ENCODE measurements at regions not wholly inside any gene's neighbourhood (a gene's known extent, or its start where the extent isn't known, plus 50 kb on each side); places are given as distances from the start of the nearest gene placed in this dataset.

GRCh38 chr14:61877035-61877390 is 114.8 kb downstream of the SNAPC1 start:
- H3K27me3 Mint-ChIP-seq (ENCODE audit: low read depth in 2 of 2), result peaks cover 64 to 84% of the 10 kb centered on the region in 2 donors
- no peaks in the 10 kb centered on the region for H3K4me1 Mint-ChIP-seq
- intact Hi-C loops (cut with micrococcal nuclease), result no loop called here
- H3K27ac Mint-ChIP-seq, result no peak overlapping the region
- no peaks in the 10 kb centered on the region for H3K36me3 Mint-ChIP-seq
- no peak for ATAC-seq
- no peak for DNase-seq
- 92% methylated on average over 6 of the region's 6 CpGs for WGBS (ENCODE audit: insufficient coverage)
- Histone ChIP-seq H3K4me1 (ENCODE audit: control insufficient read depth, insufficient read depth, low read length) (no peaks in the 10 kb centered on the region), H3K36me3 (ENCODE audit: control insufficient read depth, insufficient read depth, low read length) (no peaks in the 10 kb centered on the region), H3K27ac (ENCODE audit: low read length) (no peak overlapping the region), H3K4me3 (ENCODE audit: low read length) (no peak overlapping the region), H3K27me3 (ENCODE audit: control insufficient read depth, insufficient read depth, low read length) (peaks cover 8% of the 10 kb centered on the region), H3K9me3 (ENCODE audit: control insufficient read depth, insufficient read depth, low read length) (no peaks in the 10 kb centered on the region)
- H3K4me3 Mint-ChIP-seq, result no peak overlapping the region
- no peak for TF ChIP-seq CTCF (IDR thresholded peaks at IDR 0.05)
- H3K9me3 Mint-ChIP-seq, result no peaks in the 10 kb centered on the region

GRCh38 chr14:61877768-61878167 is 115.5 kb downstream of the SNAPC1 start:
- intact Hi-C loops (cut with micrococcal nuclease), result no loop called here
- ATAC-seq (no peak), DNase-seq (no peak)
- Histone ChIP-seq H3K36me3 (ENCODE audit: control insufficient read depth, insufficient read depth, low read length) (no peaks in the 10 kb centered on the region), H3K9me3 (ENCODE audit: control insufficient read depth, insufficient read depth, low read length) (no peaks in the 10 kb centered on the region), H3K4me3 (ENCODE audit: low read length) (no peak overlapping the region), H3K27me3 (ENCODE audit: control insufficient read depth, insufficient read depth, low read length) (peaks cover 8% of the 10 kb centered on the region), H3K4me1 (ENCODE audit: control insufficient read depth, insufficient read depth, low read length) (no peaks in the 10 kb centered on the region), H3K27ac (ENCODE audit: low read length) (no peak overlapping the region)
- no peak overlapping the region for H3K4me3 Mint-ChIP-seq
- H3K9me3 Mint-ChIP-seq, result no peaks in the 10 kb centered on the region
- TF ChIP-seq CTCF (IDR thresholded peaks at IDR 0.05), result no peak
- no peaks in the 10 kb centered on the region for H3K36me3 Mint-ChIP-seq
- no peaks in the 10 kb centered on the region for H3K4me1 Mint-ChIP-seq
- 84% methylated on average over 4 of the region's 5 CpGs for WGBS (ENCODE audit: insufficient coverage)
- peaks cover 62 to 80% of the 10 kb centered on the region in 2 donors for H3K27me3 Mint-ChIP-seq (ENCODE audit: low read depth in 2 of 2)
- H3K27ac Mint-ChIP-seq, result no peak overlapping the region

- Mint-ChIP-seq H3K36me3 (no peaks in the 10 kb centered on the region), H3K27me3 (ENCODE audit: low read depth in 2 of 2) (peaks cover 60 to 77% of the 10 kb centered on the region in 2 donors), H3K4me1 (no peaks in the 10 kb centered on the region), H3K4me3 (no peak overlapping the region), H3K27ac (no peak overlapping the region), H3K9me3 (no peaks in the 10 kb centered on the region)
- no peak overlapping the region for H3K4me3 ChIP-seq (ENCODE audit: low read length)
- TF ChIP-seq CTCF (IDR thresholded peaks at IDR 0.05), result no peak
- 64% methylated on average over 1 of the region's 1 CpG for WGBS (ENCODE audit: insufficient coverage)
- intact Hi-C loops (cut with micrococcal nuclease), result no loop called here
- ATAC-seq (no peak), DNase-seq (no peak)
- peaks cover 8% of the 10 kb centered on the region for H3K27me3 ChIP-seq (ENCODE audit: control insufficient read depth, insufficient read depth, low read length)
- H3K9me3 ChIP-seq (ENCODE audit: control insufficient read depth, insufficient read depth, low read length), result no peaks in the 10 kb centered on the region
- H3K27ac ChIP-seq (ENCODE audit: low read length), result no peak overlapping the region
- H3K36me3 ChIP-seq (ENCODE audit: control insufficient read depth, insufficient read depth, low read length), result no peaks in the 10 kb centered on the region
- H3K4me1 ChIP-seq (ENCODE audit: control insufficient read depth, insufficient read depth, low read length), result no peaks in the 10 kb centered on the region
Observed at GRCh38 chr14:61878931-61879330, 116.7 kb downstream of the SNAPC1 start.

GRCh38 chr14:61881046-61881445 is 118.8 kb downstream of the SNAPC1 start:
- 93% methylated on average over 1 of the region's 1 CpG for WGBS (ENCODE audit: insufficient coverage)
- Histone ChIP-seq H3K9me3 (ENCODE audit: control insufficient read depth, insufficient read depth, low read length) (no peaks in the 10 kb centered on the region), H3K36me3 (ENCODE audit: control insufficient read depth, insufficient read depth, low read length) (no peaks in the 10 kb centered on the region), H3K27me3 (ENCODE audit: control insufficient read depth, insufficient read depth, low read length) (peaks cover 8% of the 10 kb centered on the region), H3K4me1 (ENCODE audit: control insufficient read depth, insufficient read depth, low read length) (no peaks in the 10 kb centered on the region), H3K4me3 (ENCODE audit: low read length) (no peak overlapping the region), H3K27ac (ENCODE audit: low read length) (no peak overlapping the region)
- no peak for ATAC-seq
- Mint-ChIP-seq H3K4me3 (no peak overlapping the region), H3K9me3 (no peaks in the 10 kb centered on the region), H3K27ac (no peak overlapping the region), H3K36me3 (no peaks in the 10 kb centered on the region), H3K27me3 (ENCODE audit: low read depth in 2 of 2) (peaks cover 48 to 56% of the 10 kb centered on the region in 2 donors), H3K4me1 (no peaks in the 10 kb centered on the region)
- no peak for TF ChIP-seq CTCF (IDR thresholded peaks at IDR 0.05)
- DNase-seq, result no peak
- intact Hi-C loops (cut with micrococcal nuclease), result no loop called here

Measured in natural killer cell (primary cell).